HCT116 (cell line): ENCODE measurements at regions not wholly inside any gene's neighbourhood (a gene's known extent, or its start where the extent isn't known, plus 50 kb on each side); places are given as distances from the start of the nearest gene placed in this dataset.

Experiments used
- ATAC-seq: fragments of 200-7000 bp; cut with Tn5 transposase; 2 replicates; pipeline ENCODE4 v1.9.1; 2020; ENCODE audit warnings: mild to moderate bottlenecking, moderate library complexity
- BruUV-seq: library from RNA; stranded (reverse); fragments of 400-500 nt; replicated peaks from 2 replicates; lab custom pipeline; 2021; lab: Mats Ljungman, UMichigan
- CTCF ChIA-PET: fragments of 300-600 bp; sonication (Branson Sonifier 250); formaldehyde crosslinking; loops from one replicate; lab custom pipeline; 2021; ENCODE audit warnings: antibody characterized with exemption; lab: Charles Lee
- POLR2A ChIA-PET: fragments of 300-600, 350-600 bp; sonication (Branson Sonifier 250); formaldehyde crosslinking; loops from one replicate; lab custom pipeline; 2021; ENCODE audit warnings: antibody characterized with exemption; lab: Charles Lee
- RAD21 ChIA-PET, 2 experiments: fragments of 300-600 bp; sonication (Branson Sonifier 250); formaldehyde crosslinking; loops; one replicate each; lab custom pipeline; 2023; ENCODE audit warnings: low total read pairs in 2 of 2; ENCODE audit not compliant: uncharacterized antibody in 2 of 2, unreplicated experiment in 2 of 2, low non-redundant PET in 1 of 2; lab: Charles Lee
- DNase-seq: peaks from one replicate; pipeline ENCODE4 v3.0.0-alpha.2; 2010; ENCODE audit warnings: low read depth, low spot score
- H2AFZ ChIP-seq: fragments of 200-600 bp; shearing (Covaris generic), sonication (generic); 2 replicates; pipeline ENCODE4 v1.6.1; 2017; ENCODE audit warnings: low read depth, mixed run types, mixed read lengths, antibody characterized with exemption, low read length; ENCODE audit not compliant: poor library complexity, severe bottlenecking
- H3K27ac ChIP-seq: 2 replicates; pipeline ENCODE4 v1.5.1; 2012; ENCODE audit warnings: low read depth, low read length
- H3K27me3 ChIP-seq: fragments of 200-600 bp; sonication (generic); 2 replicates; pipeline ENCODE4 v1.6.1; 2016; ENCODE audit warnings: mixed run types, low read length, mixed read lengths; ENCODE audit not compliant: insufficient read depth
- H3K36me3 ChIP-seq, 2 experiments: fragments of 200-500 bp in 1 of 2; fragments of 200-600 bp in 1 of 2; sonication (Bioruptor generic) in 1 of 2; sonication (generic) in 1 of 2; 2 replicates each; pipeline versions ENCODE4 v1.5.1 to v1.6.1; 2014 to 2016; ENCODE audit warnings: low read length in 2 of 2, inconsistent platforms in 1 of 2, mixed read lengths in 1 of 2, mixed run types in 1 of 2; ENCODE audit not compliant: insufficient read depth in 2 of 2, control insufficient read depth in 1 of 2
- H3K4me1 ChIP-seq, 2 experiments: fragments of 200-600 bp in 1 of 2; sonication (generic) in 1 of 2; 2 replicates each; pipeline versions ENCODE4 v1.5.1 to v1.6.1; 2012 to 2017; ENCODE audit warnings: low read length in 2 of 2, inconsistent platforms in 1 of 2, mild to moderate bottlenecking in 1 of 2, mixed read lengths in 1 of 2, mixed run types in 1 of 2, moderate library complexity in 1 of 2; ENCODE audit not compliant: insufficient read depth in 2 of 2, control insufficient read depth in 1 of 2
- H3K4me2 ChIP-seq: fragments of 200-600 bp; sonication (generic); 2 replicates; pipeline ENCODE4 v1.6.1; 2017; ENCODE audit warnings: mixed run types, low read length, mixed read lengths
- H3K4me3 ChIP-seq, 2 experiments: fragments of 200-600 bp in 1 of 2; sonication (generic) in 1 of 2; replicated peaks in 1 of 2; 2 replicates each; pipeline ENCODE4 v1.5.1; 2011 to 2016; ENCODE audit warnings: low read length in 2 of 2, control low read depth in 1 of 2, low read depth in 1 of 2, mild to moderate bottlenecking in 1 of 2, mixed read lengths in 1 of 2, mixed run types in 1 of 2
- H3K79me2 ChIP-seq: fragments of 200-600 bp; sonication (generic); 2 replicates; pipeline ENCODE4 v1.6.1; 2017; ENCODE audit warnings: mild to moderate bottlenecking, mixed run types, low read length, moderate library complexity, mixed read lengths; ENCODE audit not compliant: insufficient read depth
- H3K9ac ChIP-seq: fragments of 200-600 bp; sonication (generic); 2 replicates; pipeline ENCODE4 v1.6.1; 2016; ENCODE audit warnings: low read length, mixed read lengths
- H3K9me2 ChIP-seq: fragments of 200-600 bp; sonication (generic), shearing (Covaris generic); 2 replicates; pipeline ENCODE4 v1.6.1; 2017; ENCODE audit warnings: mixed run types, mild to moderate bottlenecking, moderate library complexity; ENCODE audit not compliant: insufficient read depth
- H3K9me3 ChIP-seq, 2 experiments: fragments of 200-500 bp in 1 of 2; fragments of 200-600 bp in 1 of 2; sonication (Bioruptor generic) in 1 of 2; sonication (generic) in 1 of 2; 2 replicates each; pipeline ENCODE4 v1.6.1; 2014 to 2017; ENCODE audit warnings: low read length in 2 of 2, mixed read lengths in 2 of 2, inconsistent platforms in 1 of 2, low read depth in 1 of 2, mild to moderate bottlenecking in 1 of 2, mixed run types in 1 of 2, moderate library complexity in 1 of 2; ENCODE audit not compliant: control insufficient read depth in 1 of 2, insufficient read depth in 1 of 2
- H4K20me1 ChIP-seq: fragments of 200-600 bp; sonication (generic), shearing (Covaris generic); 2 replicates; pipeline ENCODE4 v1.6.1; 2017; ENCODE audit warnings: mixed run types, mild to moderate bottlenecking, moderate library complexity; ENCODE audit not compliant: insufficient read depth
- CEBPB ChIP-seq: IDR thresholded peaks from 2 replicates; pipeline ENCODE4 v1.6.1; 2012; ENCODE audit warnings: low read depth
- CTCF ChIP-seq, 3 experiments: fragments of 200-600 bp in 1 of 3; sonication (generic) in 1 of 3; IDR thresholded peaks in 2 of 3; conservative IDR thresholded peaks in 1 of 3; 2 replicates each; pipeline ENCODE4 v1.5.1; 2012 to 2017; ENCODE audit warnings: low read depth in 2 of 3, low read length in 2 of 3, antibody characterized with exemption in 1 of 3, borderline replicate concordance in 1 of 3, control low read depth in 1 of 3, mild to moderate bottlenecking in 1 of 3, mixed read lengths in 1 of 3, mixed run types in 1 of 3, moderate library complexity in 1 of 3; ENCODE audit not compliant: insufficient read depth in 1 of 3
- EGR1 ChIP-seq: IDR thresholded peaks from 2 replicates; pipeline ENCODE4 v1.6.1; 2012; ENCODE audit warnings: low read depth
- ELF1 ChIP-seq: IDR thresholded peaks from 2 replicates; pipeline ENCODE4 v1.6.1; 2012; ENCODE audit warnings: low read depth, borderline replicate concordance
- FOSL1 ChIP-seq: IDR thresholded peaks from 2 replicates; pipeline ENCODE4 v1.6.1; 2012; ENCODE audit warnings: low read depth
- REST ChIP-seq: IDR thresholded peaks from 2 replicates; pipeline ENCODE4 v1.6.1; 2012; ENCODE audit warnings: low read depth
- SP1 ChIP-seq: IDR thresholded peaks from 2 replicates; pipeline ENCODE4 v1.6.1; 2012; ENCODE audit warnings: low read depth
- YY1 ChIP-seq: IDR thresholded peaks from 2 replicates; pipeline ENCODE4 v1.6.1; 2011; ENCODE audit warnings: low read length, low read depth, moderate library complexity, mild to moderate bottlenecking; ENCODE audit not compliant: insufficient replicate concordance; ENCODE audit errors: extremely low read depth
- ZFX ChIP-seq: fragments of 450-650 bp; IDR thresholded peaks from 2 replicates; pipeline ENCODE4 v1.6.1; 2017
- intact Hi-C: fragments of 100-400 bp; cut with micrococcal nuclease; formaldehyde crosslinking; loops from 2 replicates; pipeline ENCODE4 v1.10.0; 2022

- TF ChIP-seq ELF1 (no peak), FOSL1 (no peak), EGR1 (no peak), CEBPB (no peak), SP1 (no peak), REST (no peak), ZFX (no peak), YY1 (no peak)
Measured at GRCh38 chr14:56027916-56028712, 90.1 kb upstream of the PELI2 start (continued).

GRCh38 chr14:56036353-56036752, 81.9 kb upstream of the PELI2 start:
- Histone ChIP-seq H3K27me3 (no peaks in the 10 kb centered on the region), H3K36me3 (no peaks in the 10 kb centered on the region), H3K4me1 (no peaks in the 10 kb centered on the region), H3K9me2 (no peaks in the 10 kb centered on the region), H4K20me1 (no peaks in the 10 kb centered on the region; the same call in 1 of the 2 replicates), H3K9ac (no peak overlapping the region), H3K79me2 (no peaks in the 10 kb centered on the region), H3K9me3 (no peaks in the 10 kb centered on the region), H3K4me3 (no peak overlapping the region), H3K27ac (no peak overlapping the region), H3K4me2 (no peak overlapping the region), H2AFZ (no peak overlapping the region)
- no peak for TF ChIP-seq CTCF (IDR thresholded peaks at IDR 0.05 in 2 of 3, conservative IDR thresholded peaks at IDR 0.05 in 1 of 3; ENCODE audit: borderline replicate concordance in 1 of 3, insufficient read depth in 1 of 3, low read depth in 2 of 3, low read length in 2 of 3)
- no peak for ATAC-seq
- ChIA-PET CTCF (no interaction called here), RAD21 (no interaction called here), POLR2A (no interaction called here)
- no peak for DNase-seq
- no TSS peak for BruUV-seq
- intact Hi-C loops: no loop called here
